ENCODE measurements at regions not wholly inside any gene's neighbourhood (a gene's known extent, or its start where the extent isn't known, plus 50 kb on each side); places are given as distances from the start of the nearest gene placed in this dataset.

DNA sequence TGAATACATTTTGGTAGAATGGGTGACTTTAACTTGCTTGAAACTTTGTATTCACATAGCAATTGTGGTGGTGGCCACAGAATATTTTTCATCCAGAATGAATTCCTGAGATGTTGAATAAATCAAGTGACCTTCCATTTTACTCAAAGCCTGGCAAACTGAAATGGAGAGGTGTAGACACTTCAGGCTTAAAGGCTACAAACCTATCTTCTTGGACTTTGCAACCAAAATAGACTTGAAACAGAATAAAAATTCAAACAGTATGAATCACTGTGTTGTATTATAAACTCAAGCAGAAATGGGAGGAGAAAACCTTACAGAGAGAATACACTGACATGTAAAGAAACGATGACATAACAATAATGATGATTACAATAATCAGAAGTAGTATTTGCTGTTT, 371.6 kb downstream of the BCKDHB start:
- no peak for DNase-seq (ENCODE audit: low spot score in 2 of 2)
- Mint-ChIP-seq H3K9me3 (no peaks in the 10 kb centered on the region), H3K27ac (ENCODE audit: low read depth) (no peak overlapping the region), H3K4me1 (no peaks in the 10 kb centered on the region), H3K36me3 (ENCODE audit: insufficient read depth) (no peaks in the 10 kb centered on the region), H3K27me3 (no peaks in the 10 kb centered on the region), H3K4me3 (no peak overlapping the region)
- ATAC-seq (replicated peaks; ENCODE audit: extremely low read depth, poor library complexity, severe bottlenecking), result no peak

DNA sequence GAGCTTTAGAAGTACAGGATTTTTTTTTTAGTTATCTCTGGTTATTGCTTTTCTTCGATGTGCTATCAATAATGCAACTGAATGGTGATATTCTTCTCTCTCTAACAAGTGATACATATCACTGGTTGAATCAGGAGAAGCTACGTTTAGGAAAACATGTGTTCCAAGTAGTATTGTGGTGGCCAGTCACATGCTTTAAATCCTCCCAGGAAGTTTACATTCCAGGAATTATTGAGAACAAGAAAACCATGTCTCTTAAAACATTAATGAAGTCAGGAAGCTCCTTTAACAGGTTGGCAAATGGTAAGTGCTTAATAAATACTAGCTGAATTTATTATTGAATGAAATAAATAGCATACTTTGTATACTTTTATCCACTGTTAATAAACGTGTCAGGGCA, 371.1 kb downstream of the BCKDHB start:
- no peak for DNase-seq (ENCODE audit: low spot score in 2 of 2)
- H3K9me3 Mint-ChIP-seq, result no peaks in the 10 kb centered on the region

DNA sequence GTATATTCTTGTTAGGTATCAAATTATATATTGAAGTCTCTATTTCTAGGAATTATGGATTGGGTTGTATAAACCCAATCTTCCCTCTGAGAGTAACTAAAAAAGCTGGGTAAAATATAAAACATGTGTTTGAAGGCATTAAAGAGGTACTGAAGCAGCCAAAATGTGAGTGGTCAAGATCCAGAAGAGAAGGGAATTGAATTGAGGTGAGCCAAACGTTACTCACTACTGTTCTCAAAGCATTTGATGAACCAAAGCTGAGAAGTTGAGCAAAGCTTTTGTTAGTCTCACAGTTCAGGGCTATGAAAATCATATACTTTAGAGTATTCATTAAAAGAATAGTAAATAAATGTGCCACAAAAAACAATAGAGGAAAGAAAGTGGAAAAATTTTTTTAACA, 365.8 kb downstream of the BCKDHB start:
- no peaks in the 10 kb centered on the region for H3K27me3 Mint-ChIP-seq
- DNase-seq (ENCODE audit: low spot score in 2 of 2), result no peak
- no peaks in the 10 kb centered on the region for H3K9me3 Mint-ChIP-seq
- no peak overlapping the region for H3K27ac Mint-ChIP-seq (ENCODE audit: low read depth)
- no peaks in the 10 kb centered on the region for H3K4me1 Mint-ChIP-seq
- no peak for ATAC-seq (replicated peaks; ENCODE audit: extremely low read depth, poor library complexity, severe bottlenecking)
- H3K4me3 Mint-ChIP-seq, result no peak overlapping the region
- H3K36me3 Mint-ChIP-seq (ENCODE audit: insufficient read depth), result no peaks in the 10 kb centered on the region

More for the DNA sequence above, 371.1 kb downstream of the BCKDHB start:
- no peaks in the 10 kb centered on the region for H3K4me1 Mint-ChIP-seq
- no peaks in the 10 kb centered on the region for H3K36me3 Mint-ChIP-seq (ENCODE audit: insufficient read depth)
- H3K27me3 Mint-ChIP-seq, result no peaks in the 10 kb centered on the region
- no peak overlapping the region for H3K27ac Mint-ChIP-seq (ENCODE audit: low read depth)
- no peak overlapping the region for H3K4me3 Mint-ChIP-seq
- ATAC-seq (replicated peaks; ENCODE audit: extremely low read depth, poor library complexity, severe bottlenecking), result no peak

DNA sequence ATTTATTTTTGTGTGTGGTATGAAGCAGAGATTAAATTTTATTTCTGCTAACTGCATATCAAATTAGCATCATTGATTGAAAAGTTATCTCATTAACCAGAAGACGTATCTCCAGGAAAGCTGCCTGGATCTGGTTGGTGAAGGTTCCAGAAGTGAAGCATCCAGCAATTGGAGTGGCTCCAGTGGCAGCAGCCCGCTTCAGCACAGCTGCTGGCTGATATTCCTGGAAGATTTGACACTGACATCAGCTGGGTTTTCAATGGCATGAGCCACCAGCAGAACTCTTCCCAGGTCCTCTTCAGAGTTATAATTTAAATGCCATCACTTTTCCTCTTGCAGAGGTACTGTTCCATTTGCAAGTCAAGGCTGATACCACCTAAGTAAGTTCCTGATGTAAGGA, 363.5 kb downstream of the BCKDHB start:
- no peak for DNase-seq (ENCODE audit: low spot score in 2 of 2)
- ATAC-seq (replicated peaks; ENCODE audit: extremely low read depth, poor library complexity, severe bottlenecking), result no peak
- Mint-ChIP-seq H3K9me3 (no peaks in the 10 kb centered on the region), H3K27me3 (no peaks in the 10 kb centered on the region), H3K27ac (ENCODE audit: low read depth) (no peak overlapping the region), H3K36me3 (ENCODE audit: insufficient read depth) (no peaks in the 10 kb centered on the region), H3K4me3 (no peak overlapping the region), H3K4me1 (no peaks in the 10 kb centered on the region)

DNA sequence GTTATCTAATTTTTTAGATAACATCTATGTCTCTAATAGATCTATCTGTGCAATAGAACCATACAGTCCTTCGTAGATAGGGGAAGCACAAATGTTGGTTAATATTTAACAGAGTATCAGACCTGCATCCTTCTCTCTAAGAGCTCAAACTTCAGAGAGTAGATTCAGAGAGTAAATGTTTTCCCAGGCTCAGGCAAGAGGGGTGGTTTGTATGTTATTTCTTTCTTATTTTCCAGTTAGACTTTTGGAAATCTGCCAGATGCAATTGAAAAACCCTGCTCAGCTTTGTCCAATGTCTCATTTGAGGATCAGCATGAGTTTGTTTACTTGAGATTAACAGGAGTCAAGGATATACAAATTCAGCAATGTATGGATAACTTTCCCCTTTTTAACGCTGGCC, 361.9 kb downstream of the BCKDHB start:
- Mint-ChIP-seq H3K9me3 (no peaks in the 10 kb centered on the region), H3K36me3 (ENCODE audit: insufficient read depth) (no peaks in the 10 kb centered on the region), H3K4me1 (no peaks in the 10 kb centered on the region), H3K4me3 (no peak overlapping the region), H3K27ac (ENCODE audit: low read depth) (no peak overlapping the region), H3K27me3 (no peaks in the 10 kb centered on the region)
- DNase-seq (ENCODE audit: low spot score in 2 of 2) (no peak), ATAC-seq (replicated peaks; ENCODE audit: extremely low read depth, poor library complexity, severe bottlenecking) (no peak)

DNA sequence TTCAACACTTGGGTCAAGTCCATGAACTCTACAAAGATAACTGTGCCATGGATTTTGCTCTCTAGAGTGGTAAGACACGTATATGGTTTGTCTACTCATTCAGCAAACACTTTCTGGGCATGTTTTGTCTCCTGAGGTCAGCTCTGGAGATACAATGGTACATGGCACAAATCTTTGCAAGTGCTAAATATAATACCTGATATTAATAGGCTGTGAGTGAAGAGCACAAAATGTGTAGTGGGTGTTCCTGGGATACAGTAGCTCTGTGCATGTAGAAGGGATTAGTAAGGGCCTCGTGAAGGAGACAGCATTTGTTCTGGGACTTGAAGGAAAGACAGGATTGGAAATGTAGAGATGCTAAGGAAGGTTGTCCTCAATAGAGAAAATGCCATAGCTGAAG, 360.9 kb downstream of the BCKDHB start:
- Mint-ChIP-seq H3K4me3 (no peak overlapping the region), H3K4me1 (no peaks in the 10 kb centered on the region), H3K27ac (ENCODE audit: low read depth) (no peak overlapping the region), H3K36me3 (ENCODE audit: insufficient read depth) (no peaks in the 10 kb centered on the region), H3K27me3 (no peaks in the 10 kb centered on the region), H3K9me3 (no peaks in the 10 kb centered on the region)
- no peak for DNase-seq (ENCODE audit: low spot score in 2 of 2)
- no peak for ATAC-seq (replicated peaks; ENCODE audit: extremely low read depth, poor library complexity, severe bottlenecking)

DNA sequence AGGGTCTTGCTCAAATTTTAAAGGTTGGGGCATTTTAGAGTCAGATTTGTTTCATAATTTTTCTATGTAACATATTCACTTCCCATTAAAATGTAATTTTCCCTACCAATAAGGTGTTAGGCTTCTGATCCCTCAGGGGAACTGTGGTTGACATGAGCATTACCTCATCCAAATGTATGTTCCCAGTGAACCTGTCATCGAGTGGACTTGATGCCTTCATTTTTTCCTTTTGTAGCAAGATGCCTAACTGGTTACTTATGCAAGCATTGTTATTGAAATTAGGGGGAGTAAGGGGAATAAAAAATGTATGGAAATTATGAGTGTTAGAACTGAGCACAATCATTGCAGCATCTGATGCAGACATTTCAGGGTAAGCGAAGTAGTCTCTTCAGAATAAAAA, 360.5 kb downstream of the BCKDHB start:
- ATAC-seq (replicated peaks; ENCODE audit: extremely low read depth, poor library complexity, severe bottlenecking) (no peak), DNase-seq (ENCODE audit: low spot score in 2 of 2) (no peak)
- H3K4me3 Mint-ChIP-seq, result no peak overlapping the region
- no peak overlapping the region for H3K27ac Mint-ChIP-seq (ENCODE audit: low read depth)
- H3K9me3 Mint-ChIP-seq, result no peaks in the 10 kb centered on the region
- H3K27me3 Mint-ChIP-seq, result no peaks in the 10 kb centered on the region
- H3K4me1 Mint-ChIP-seq, result no peaks in the 10 kb centered on the region
- H3K36me3 Mint-ChIP-seq (ENCODE audit: insufficient read depth), result no peaks in the 10 kb centered on the region

DNA sequence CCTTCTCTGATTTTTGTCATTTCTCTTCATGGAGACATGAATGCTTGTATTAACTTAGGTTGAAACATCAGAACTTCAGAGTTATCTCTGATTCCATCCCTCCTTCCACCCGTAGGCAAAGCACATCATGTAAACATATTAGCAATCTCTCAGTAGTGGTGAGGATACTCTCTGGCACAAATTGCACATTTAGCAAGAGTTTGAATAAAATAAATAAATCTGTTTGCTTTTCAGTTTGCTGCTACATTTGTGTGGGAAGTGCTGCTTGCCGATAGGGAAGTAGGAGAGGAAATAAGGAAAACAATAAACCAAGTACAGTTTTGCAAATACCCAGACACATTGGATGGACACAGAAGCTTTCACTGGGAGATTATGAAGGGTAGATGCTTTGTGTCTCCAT, 359.0 kb downstream of the BCKDHB start:
- no peak overlapping the region for H3K27ac Mint-ChIP-seq (ENCODE audit: low read depth)
- DNase-seq (ENCODE audit: low spot score in 2 of 2) (no peak), ATAC-seq (replicated peaks; ENCODE audit: extremely low read depth, poor library complexity, severe bottlenecking) (no peak)
- no peaks in the 10 kb centered on the region for H3K4me1 Mint-ChIP-seq
- H3K36me3 Mint-ChIP-seq (ENCODE audit: insufficient read depth), result no peaks in the 10 kb centered on the region
- H3K27me3 Mint-ChIP-seq, result no peaks in the 10 kb centered on the region
- no peak overlapping the region for H3K4me3 Mint-ChIP-seq
- no peaks in the 10 kb centered on the region for H3K9me3 Mint-ChIP-seq

DNA sequence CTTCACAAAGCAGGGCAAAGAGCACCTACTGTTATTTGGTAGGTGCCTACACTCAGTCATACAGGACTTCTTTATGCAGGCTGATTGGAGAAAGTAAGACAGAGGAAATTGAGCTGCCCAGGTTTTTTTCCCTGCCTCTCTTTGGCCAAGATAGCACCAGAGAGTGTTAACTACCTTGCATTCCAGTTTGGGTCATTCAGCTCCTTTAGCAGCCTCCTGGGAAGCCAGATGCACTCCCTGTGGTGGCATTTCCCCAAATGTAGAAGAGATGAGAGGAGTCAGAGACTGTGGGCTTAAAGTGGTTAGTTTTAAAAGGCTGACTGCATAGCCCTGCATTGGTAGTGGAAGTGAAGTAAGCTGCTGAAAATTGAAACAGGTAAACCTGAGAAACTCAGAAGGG, 358.4 kb downstream of the BCKDHB start:
- ATAC-seq (replicated peaks; ENCODE audit: extremely low read depth, poor library complexity, severe bottlenecking) (no peak), DNase-seq (ENCODE audit: low spot score in 2 of 2) (no peak)
- no peaks in the 10 kb centered on the region for H3K9me3 Mint-ChIP-seq
- no peak overlapping the region for H3K4me3 Mint-ChIP-seq
- H3K27ac Mint-ChIP-seq (ENCODE audit: low read depth), result no peak overlapping the region
- H3K4me1 Mint-ChIP-seq, result no peaks in the 10 kb centered on the region
- H3K27me3 Mint-ChIP-seq, result no peaks in the 10 kb centered on the region
- H3K36me3 Mint-ChIP-seq (ENCODE audit: insufficient read depth), result no peaks in the 10 kb centered on the region

DNA sequence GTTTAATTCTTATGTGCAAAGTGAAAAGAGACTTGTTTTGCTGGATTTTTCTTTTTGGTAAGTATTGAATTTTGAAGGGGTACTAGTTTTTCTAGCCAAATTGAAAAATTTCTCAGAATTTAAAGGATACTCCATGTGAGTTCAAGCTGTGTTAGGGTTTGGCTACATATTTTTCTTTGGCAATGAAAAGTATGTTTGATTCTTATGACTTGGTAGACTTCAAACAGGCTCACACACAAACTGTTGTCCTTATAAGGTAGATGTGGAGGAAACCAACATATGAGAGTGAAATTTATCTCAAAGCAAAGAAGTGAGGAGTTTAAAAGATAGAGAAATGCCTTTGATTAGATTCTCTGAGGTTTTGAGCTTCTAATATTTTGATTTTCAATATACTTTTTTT, 356.7 kb downstream of the BCKDHB start:
- Mint-ChIP-seq H3K4me1 (no peaks in the 10 kb centered on the region), H3K9me3 (no peaks in the 10 kb centered on the region), H3K4me3 (no peak overlapping the region), H3K36me3 (ENCODE audit: insufficient read depth) (no peaks in the 10 kb centered on the region), H3K27me3 (no peaks in the 10 kb centered on the region), H3K27ac (ENCODE audit: low read depth) (no peak overlapping the region)
- ATAC-seq (replicated peaks; ENCODE audit: extremely low read depth, poor library complexity, severe bottlenecking), result no peak
- DNase-seq (ENCODE audit: low spot score in 2 of 2), result no peak

DNA sequence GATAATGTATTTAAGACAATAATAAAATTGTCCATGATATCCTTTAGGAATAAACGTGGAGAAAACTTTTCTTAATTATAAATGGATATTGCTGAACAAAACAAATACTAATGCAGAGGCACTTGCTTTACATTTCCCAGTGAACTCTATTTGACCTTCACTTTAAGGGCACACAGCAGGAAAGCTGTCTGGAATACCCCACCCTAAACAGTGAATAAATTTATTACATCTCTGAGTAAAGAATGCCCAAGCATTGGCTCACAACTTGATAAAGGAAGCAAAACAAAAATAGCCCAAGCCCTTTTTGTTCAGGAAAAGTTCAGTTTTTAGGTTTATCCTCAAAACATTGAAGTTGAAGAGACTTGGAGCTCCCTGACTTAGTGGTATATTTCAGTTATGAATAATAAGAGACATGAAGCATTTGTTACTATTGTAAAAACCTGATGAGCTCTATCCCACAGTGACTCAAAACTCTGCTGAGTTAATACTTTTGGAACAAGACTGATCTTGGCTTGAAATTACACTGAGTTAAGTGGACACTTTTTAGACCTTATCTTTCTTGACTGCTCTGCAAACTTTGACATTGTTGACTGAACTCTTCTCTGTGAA, 353.9 kb downstream of the BCKDHB start:
- no peaks in the 10 kb centered on the region for H3K4me1 Mint-ChIP-seq
- no peaks in the 10 kb centered on the region for H3K9me3 Mint-ChIP-seq
- no peaks in the 10 kb centered on the region for H3K36me3 Mint-ChIP-seq (ENCODE audit: insufficient read depth)
- DNase-seq (ENCODE audit: low spot score in 2 of 2), result no peak
- H3K27me3 Mint-ChIP-seq, result no peaks in the 10 kb centered on the region
- no peak overlapping the region for H3K4me3 Mint-ChIP-seq
- no peak overlapping the region for H3K27ac Mint-ChIP-seq (ENCODE audit: low read depth)
- no peak for ATAC-seq (replicated peaks; ENCODE audit: extremely low read depth, poor library complexity, severe bottlenecking)

DNA sequence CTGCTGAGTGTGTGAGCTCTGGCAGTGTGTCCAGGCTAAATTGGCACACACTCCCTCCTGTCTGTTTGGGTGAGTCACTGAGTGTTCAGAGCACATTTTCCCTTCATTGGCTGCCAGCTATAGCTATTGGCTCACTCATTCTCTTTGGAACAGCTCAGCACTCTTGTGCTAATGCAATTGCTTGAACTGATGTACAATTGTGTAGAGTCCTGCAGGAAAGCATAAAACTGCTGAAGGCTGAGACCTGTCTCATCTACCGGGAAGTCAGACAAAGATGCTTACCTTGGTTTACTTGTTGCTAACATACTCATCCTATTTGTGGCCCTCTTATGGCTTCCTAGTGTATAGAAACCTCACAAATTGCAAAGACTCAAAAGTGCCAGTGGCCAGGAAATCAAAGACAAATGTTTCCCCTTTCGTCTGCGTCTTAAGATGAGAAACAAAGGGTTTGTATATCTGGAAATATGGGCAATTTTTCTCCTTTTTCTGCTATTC, 351.0 kb downstream of the BCKDHB start:
- no peaks in the 10 kb centered on the region for H3K9me3 Mint-ChIP-seq
- H3K4me1 Mint-ChIP-seq, result no peaks in the 10 kb centered on the region
- no peak overlapping the region for H3K4me3 Mint-ChIP-seq
- no peaks in the 10 kb centered on the region for H3K27me3 Mint-ChIP-seq
- H3K27ac Mint-ChIP-seq (ENCODE audit: low read depth), result no peak overlapping the region
- DNase-seq (ENCODE audit: low spot score in 2 of 2) (no peak), ATAC-seq (replicated peaks; ENCODE audit: extremely low read depth, poor library complexity, severe bottlenecking) (no peak)
- H3K36me3 Mint-ChIP-seq (ENCODE audit: insufficient read depth), result no peaks in the 10 kb centered on the region

DNA sequence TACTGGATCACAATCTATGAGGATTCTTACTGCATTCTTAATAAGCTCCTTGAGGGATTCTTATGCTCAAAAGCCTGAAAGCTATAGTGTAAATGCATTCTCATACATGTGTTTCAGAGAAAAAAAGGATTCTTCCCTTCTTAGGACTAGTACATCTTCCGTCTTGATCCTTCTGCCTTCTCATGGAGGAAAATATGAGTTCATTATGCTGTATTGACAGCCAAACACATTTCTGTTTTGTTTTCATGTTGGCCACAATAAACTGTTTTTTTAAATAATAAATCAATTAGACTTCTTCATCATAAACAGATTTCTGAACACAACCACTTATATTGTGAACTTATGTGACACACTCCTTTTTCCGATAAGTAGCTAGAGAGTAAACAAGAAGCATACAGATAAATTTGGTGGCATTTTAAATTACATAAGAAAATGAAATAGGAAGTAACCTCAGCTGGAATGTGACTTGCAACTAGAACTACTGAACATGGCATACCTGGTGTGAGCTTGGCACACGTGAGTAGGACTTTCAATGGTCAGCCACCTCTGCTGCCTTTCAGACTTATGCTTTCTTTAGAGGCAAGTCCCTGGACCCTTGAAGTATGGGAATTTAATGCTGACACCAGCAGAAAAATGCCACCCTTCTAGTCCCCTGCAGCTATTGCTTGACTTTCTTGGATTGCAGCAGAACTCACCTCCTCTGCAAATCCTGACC, 350.4 kb downstream of the BCKDHB start:
- Mint-ChIP-seq H3K27ac (ENCODE audit: low read depth) (no peak overlapping the region), H3K9me3 (no peaks in the 10 kb centered on the region), H3K4me1 (no peaks in the 10 kb centered on the region), H3K4me3 (no peak overlapping the region), H3K36me3 (ENCODE audit: insufficient read depth) (no peaks in the 10 kb centered on the region), H3K27me3 (no peaks in the 10 kb centered on the region)
- DNase-seq (ENCODE audit: low spot score in 2 of 2) (no peak), ATAC-seq (replicated peaks; ENCODE audit: extremely low read depth, poor library complexity, severe bottlenecking) (no peak)

Data from central memory CD8-positive, alpha-beta T cell (primary cell).